ENCODE measurements at regions not wholly inside any gene's neighbourhood (a gene's known extent, or its start where the extent isn't known, plus 50 kb on each side); places are given as distances from the start of the nearest gene placed in this dataset.

- no peak for DNase-seq (ENCODE audit: low read depth)
- no peak overlapping the region for H3K4me3 ChIP-seq (ENCODE audit: low read length)
- TF ChIP-seq, protein P1, sequence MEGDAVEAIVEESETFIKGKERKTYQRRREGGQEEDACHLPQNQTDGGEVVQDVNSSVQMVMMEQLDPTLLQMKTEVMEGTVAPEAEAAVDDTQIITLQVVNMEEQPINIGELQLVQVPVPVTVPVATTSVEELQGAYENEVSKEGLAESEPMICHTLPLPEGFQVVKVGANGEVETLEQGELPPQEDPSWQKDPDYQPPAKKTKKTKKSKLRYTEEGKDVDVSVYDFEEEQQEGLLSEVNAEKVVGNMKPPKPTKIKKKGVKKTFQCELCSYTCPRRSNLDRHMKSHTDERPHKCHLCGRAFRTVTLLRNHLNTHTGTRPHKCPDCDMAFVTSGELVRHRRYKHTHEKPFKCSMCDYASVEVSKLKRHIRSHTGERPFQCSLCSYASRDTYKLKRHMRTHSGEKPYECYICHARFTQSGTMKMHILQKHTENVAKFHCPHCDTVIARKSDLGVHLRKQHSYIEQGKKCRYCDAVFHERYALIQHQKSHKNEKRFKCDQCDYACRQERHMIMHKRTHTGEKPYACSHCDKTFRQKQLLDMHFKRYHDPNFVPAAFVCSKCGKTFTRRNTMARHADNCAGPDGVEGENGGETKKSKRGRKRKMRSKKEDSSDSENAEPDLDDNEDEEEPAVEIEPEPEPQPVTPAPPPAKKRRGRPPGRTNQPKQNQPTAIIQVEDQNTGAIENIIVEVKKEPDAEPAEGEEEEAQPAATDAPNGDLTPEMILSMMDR (conservative IDR thresholded peaks at IDR 0.05; ENCODE audit: low read depth, low read length): no peak
Measured at GRCh38 chr18:10265560-10266333, 188.7 kb upstream of the APCDD1 start.

- H3K4me3 ChIP-seq (ENCODE audit: low read length): no peak overlapping the region
- no peak for DNase-seq (ENCODE audit: low read depth)
- TF ChIP-seq, protein P1 (conservative IDR thresholded peaks at IDR 0.05; ENCODE audit: low read depth, low read length): no peak
Measured at GRCh38 chr18:10266334-10266590, 188.2 kb upstream of the APCDD1 start.

GRCh38 chr18:10269261-10269660 is 185.2 kb upstream of the APCDD1 start:
- no peak overlapping the region for H3K4me3 ChIP-seq (ENCODE audit: low read length)
- no peak for DNase-seq (ENCODE audit: low read depth)
- TF ChIP-seq, protein P1 (conservative IDR thresholded peaks at IDR 0.05; ENCODE audit: low read depth, low read length): no peak

DNA sequence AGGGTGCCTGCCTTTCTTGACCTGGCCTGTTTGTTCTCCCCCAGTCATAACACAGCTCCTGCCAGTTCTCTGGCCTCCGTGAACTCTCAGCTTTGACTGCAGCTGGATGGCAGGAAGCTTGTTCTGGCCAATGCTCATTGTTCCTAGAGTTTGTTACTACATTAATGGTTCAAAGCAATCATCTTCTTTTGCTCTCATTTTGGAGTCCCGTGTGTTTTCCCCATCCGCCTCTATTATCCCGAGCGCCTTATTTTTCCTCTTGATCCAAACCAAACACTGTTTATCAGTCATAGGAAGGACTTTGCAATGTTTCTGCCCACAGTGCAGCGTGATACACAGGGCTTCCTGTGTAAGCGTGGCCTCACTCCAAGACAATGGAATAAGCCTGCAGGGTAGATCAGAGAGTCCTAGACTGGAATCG is 184.3 kb upstream of the APCDD1 start:
- no peak overlapping the region for H3K4me3 ChIP-seq (ENCODE audit: low read length)
- TF ChIP-seq, protein P1 (conservative IDR thresholded peaks at IDR 0.05; ENCODE audit: low read depth, low read length): no peak
- DNase-seq (ENCODE audit: low read depth): no peak

GRCh38 chr18:10271481-10271880 is 183.0 kb upstream of the APCDD1 start:
- no peak for DNase-seq (ENCODE audit: low read depth)
- no peak overlapping the region for H3K4me3 ChIP-seq (ENCODE audit: low read length)
- TF ChIP-seq, protein P1 (conservative IDR thresholded peaks at IDR 0.05; ENCODE audit: low read depth, low read length): no peak

DNA sequence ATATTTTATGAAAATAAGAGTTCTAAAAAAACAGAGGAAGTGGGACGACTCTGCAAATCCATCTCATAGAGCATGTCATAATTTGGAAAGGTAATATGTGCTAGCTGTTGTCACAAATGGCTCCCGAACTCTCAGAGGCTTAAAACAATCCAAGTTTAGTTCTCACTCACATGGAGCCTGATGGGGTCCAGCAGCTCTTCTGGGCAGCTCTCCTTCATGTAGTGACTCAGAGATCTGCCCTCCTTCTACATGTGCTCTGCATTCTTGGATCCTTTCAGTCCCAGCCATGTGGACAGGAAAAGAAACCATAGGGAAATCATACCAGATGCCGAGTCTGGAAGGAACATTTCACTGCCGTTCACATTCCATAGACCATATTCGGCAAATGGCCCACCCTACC is 180.1 kb upstream of the APCDD1 start:
- no peak for DNase-seq (ENCODE audit: low read depth)
- H3K4me3 ChIP-seq (ENCODE audit: low read length): no peak overlapping the region
- TF ChIP-seq, protein P1 (conservative IDR thresholded peaks at IDR 0.05; ENCODE audit: low read depth, low read length): no peak

DNA sequence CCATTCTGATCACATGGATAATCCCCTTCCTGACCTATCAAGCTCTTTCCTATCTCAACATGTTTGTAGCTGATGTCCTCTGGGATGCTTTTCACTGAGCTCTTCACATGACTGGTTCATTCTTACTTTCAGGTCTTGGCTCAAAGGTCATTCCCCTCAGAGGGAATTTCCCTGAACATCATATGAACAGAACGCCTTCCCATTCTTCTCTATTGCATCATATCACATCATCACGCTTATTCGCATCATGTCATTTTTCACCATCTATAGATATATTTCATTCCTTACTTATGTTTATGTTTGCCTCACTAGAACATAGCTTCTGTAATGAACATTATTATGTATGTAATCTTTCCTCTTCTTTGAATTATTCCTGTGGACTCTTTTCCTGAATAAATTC is 178.9 kb upstream of the APCDD1 start:
- no peak overlapping the region for H3K4me3 ChIP-seq (ENCODE audit: low read length)
- TF ChIP-seq, protein P1 (conservative IDR thresholded peaks at IDR 0.05; ENCODE audit: low read depth, low read length): no peak
- DNase-seq (ENCODE audit: low read depth): no peak
